ENCODE measurements at regions not wholly inside any gene's neighbourhood (a gene's known extent, or its start where the extent isn't known, plus 50 kb on each side); places are given as distances from the start of the nearest gene placed in this dataset.

- Histone ChIP-seq H3K4me2 (ENCODE audit: low read length) (no peak overlapping the region), H4K20me1 (ENCODE audit: insufficient read depth) (no peaks in the 10 kb centered on the region), H2AFZ (ENCODE audit: low read depth, low read length) (no peak overlapping the region), H3K36me3 (ENCODE audit: insufficient read depth, low read length) (no peaks in the 10 kb centered on the region), H3K9me2 (ENCODE audit: insufficient read depth, low read length) (no peaks in the 10 kb centered on the region), H3K27me3 (ENCODE audit: insufficient read depth, low read depth, low read length) (no peaks in the 10 kb centered on the region), H3K4me3 (ENCODE audit: low read length) (no peak overlapping the region), H3K27ac (ENCODE audit: low read length) (no peak overlapping the region), H3F3A (ENCODE audit: insufficient read depth, low read length, poor library complexity, severe bottlenecking) (no peaks in the 10 kb centered on the region), H3K79me2 (replicated peaks; ENCODE audit: insufficient read depth, low read length) (no peaks in the 10 kb centered on the region), H3K9ac (ENCODE audit: low read length) (no peak overlapping the region), H3K9me3 (ENCODE audit: low read length) (no peaks in the 10 kb centered on the region)
- TF ChIP-seq CTCF (IDR thresholded peaks at IDR 0.05; ENCODE audit: poor library complexity, severe bottlenecking), result no peak
- no peak for TF ChIP-seq EP300 (conservative IDR thresholded peaks at IDR 0.05; ENCODE audit: poor library complexity, severe bottlenecking)
- TF ChIP-seq EZH2 (IDR thresholded peaks at IDR 0.05; ENCODE audit: borderline replicate concordance, insufficient read depth, low read length, poor library complexity, severe bottlenecking), result no peak
These were observed 522.6 kb upstream of the PLXNA2 start for GRCh38 chr1:208766832-208767231.

DNA sequence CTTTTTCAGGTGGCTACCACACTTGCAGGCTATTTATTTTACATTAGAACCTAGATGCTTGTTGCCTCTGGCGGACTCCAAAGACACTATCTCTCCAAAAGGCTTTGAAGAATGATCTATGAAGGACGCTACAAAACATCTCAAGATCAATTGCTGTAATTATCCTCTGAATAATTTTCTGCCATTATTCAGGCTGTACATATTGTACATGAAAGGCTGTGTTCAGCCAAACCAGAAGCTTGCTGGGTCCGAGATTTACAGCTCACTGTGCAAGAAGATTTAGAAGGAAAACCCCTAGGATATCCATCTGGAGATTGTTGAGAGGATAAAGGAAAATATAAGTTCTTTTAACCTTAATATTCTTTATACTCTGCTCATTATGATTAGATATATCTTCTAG, 523.6 kb upstream of the PLXNA2 start:
- Histone ChIP-seq H3F3A (ENCODE audit: insufficient read depth, low read length, poor library complexity, severe bottlenecking) (no peaks in the 10 kb centered on the region), H3K27ac (ENCODE audit: low read length) (peak overlapping the region; percentile 23), H3K4me3 (ENCODE audit: low read length) (no peak overlapping the region), H3K9ac (ENCODE audit: low read length) (no peak overlapping the region), H3K27me3 (ENCODE audit: insufficient read depth, low read depth, low read length) (no peaks in the 10 kb centered on the region), H3K9me3 (ENCODE audit: low read length) (no peaks in the 10 kb centered on the region), H3K4me2 (ENCODE audit: low read length) (no peak overlapping the region), H3K36me3 (ENCODE audit: insufficient read depth, low read length) (no peaks in the 10 kb centered on the region), H3K79me2 (replicated peaks; ENCODE audit: insufficient read depth, low read length) (no peaks in the 10 kb centered on the region), H2AFZ (ENCODE audit: low read depth, low read length) (peak overlapping the region; percentile 3), H4K20me1 (ENCODE audit: insufficient read depth) (no peaks in the 10 kb centered on the region), H3K9me2 (ENCODE audit: insufficient read depth, low read length) (no peaks in the 10 kb centered on the region)
- TF ChIP-seq EP300 (conservative IDR thresholded peaks at IDR 0.05; ENCODE audit: poor library complexity, severe bottlenecking) (no peak), CTCF (IDR thresholded peaks at IDR 0.05; ENCODE audit: poor library complexity, severe bottlenecking) (no peak), SMC3 (conservative IDR thresholded peaks at IDR 0.05; ENCODE audit: poor library complexity) (no peak), TAF1 (IDR thresholded peaks at IDR 0.05; ENCODE audit: low read depth) (no peak)
- TF ChIP-seq, protein P1, sequence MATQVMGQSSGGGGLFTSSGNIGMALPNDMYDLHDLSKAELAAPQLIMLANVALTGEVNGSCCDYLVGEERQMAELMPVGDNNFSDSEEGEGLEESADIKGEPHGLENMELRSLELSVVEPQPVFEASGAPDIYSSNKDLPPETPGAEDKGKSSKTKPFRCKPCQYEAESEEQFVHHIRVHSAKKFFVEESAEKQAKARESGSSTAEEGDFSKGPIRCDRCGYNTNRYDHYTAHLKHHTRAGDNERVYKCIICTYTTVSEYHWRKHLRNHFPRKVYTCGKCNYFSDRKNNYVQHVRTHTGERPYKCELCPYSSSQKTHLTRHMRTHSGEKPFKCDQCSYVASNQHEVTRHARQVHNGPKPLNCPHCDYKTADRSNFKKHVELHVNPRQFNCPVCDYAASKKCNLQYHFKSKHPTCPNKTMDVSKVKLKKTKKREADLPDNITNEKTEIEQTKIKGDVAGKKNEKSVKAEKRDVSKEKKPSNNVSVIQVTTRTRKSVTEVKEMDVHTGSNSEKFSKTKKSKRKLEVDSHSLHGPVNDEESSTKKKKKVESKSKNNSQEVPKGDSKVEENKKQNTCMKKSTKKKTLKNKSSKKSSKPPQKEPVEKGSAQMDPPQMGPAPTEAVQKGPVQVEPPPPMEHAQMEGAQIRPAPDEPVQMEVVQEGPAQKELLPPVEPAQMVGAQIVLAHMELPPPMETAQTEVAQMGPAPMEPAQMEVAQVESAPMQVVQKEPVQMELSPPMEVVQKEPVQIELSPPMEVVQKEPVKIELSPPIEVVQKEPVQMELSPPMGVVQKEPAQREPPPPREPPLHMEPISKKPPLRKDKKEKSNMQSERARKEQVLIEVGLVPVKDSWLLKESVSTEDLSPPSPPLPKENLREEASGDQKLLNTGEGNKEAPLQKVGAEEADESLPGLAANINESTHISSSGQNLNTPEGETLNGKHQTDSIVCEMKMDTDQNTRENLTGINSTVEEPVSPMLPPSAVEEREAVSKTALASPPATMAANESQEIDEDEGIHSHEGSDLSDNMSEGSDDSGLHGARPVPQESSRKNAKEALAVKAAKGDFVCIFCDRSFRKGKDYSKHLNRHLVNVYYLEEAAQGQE (IDR thresholded peaks at IDR 0.05; ENCODE audit: borderline replicate concordance), result no peak
